ENCODE measurements at regions not wholly inside any gene's neighbourhood (a gene's known extent, or its start where the extent isn't known, plus 50 kb on each side); places are given as distances from the start of the nearest gene placed in this dataset.

DNA sequence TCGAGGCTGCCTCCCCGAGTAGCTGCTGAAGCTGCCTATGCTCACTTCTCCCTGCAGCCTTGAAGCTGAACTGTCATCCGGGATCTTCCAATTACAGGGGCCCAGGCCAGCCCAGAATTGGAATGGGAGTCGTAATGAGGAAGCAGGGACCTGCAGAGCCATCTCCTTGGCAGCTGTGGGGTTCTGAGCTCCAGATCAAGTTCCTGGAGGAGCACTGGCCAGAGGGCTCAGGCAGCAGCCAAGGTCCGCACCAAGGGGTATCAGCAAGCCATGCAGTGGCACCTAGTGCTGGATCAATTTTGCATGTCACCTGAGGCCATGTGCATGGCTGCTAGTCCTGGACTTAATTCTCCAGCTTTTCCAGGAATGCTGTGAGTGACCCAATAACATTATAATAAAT lies 163.2 kb upstream of the TSHZ2 start:
- no peaks in the 10 kb centered on the region for H3K9me3 ChIP-seq (ENCODE audit: low read depth, low read length)
- no peaks in the 10 kb centered on the region for H3K36me3 ChIP-seq (ENCODE audit: insufficient read depth, low read length)
- no peak overlapping the region for H3K4me3 ChIP-seq (ENCODE audit: insufficient read depth, low read length)
- no peaks in the 10 kb centered on the region for H3K79me2 ChIP-seq (ENCODE audit: insufficient read depth, low read length)
- no peaks in the 10 kb centered on the region for H3K4me1 ChIP-seq (ENCODE audit: insufficient read depth, low read length)
- no peak for DNase-seq (ENCODE audit: insufficient read length, low spot score, missing footprints)
- no peaks in the 10 kb centered on the region for H3K27me3 ChIP-seq (ENCODE audit: insufficient read depth, low read length)
- no peak overlapping the region for H3K4me2 ChIP-seq (ENCODE audit: insufficient read depth, low read length)
- no peaks in the 10 kb centered on the region for H4K20me1 ChIP-seq (ENCODE audit: insufficient read depth, low read length)
- H2AFZ ChIP-seq (ENCODE audit: low read length), result no peak overlapping the region
- TF ChIP-seq, protein P1, sequence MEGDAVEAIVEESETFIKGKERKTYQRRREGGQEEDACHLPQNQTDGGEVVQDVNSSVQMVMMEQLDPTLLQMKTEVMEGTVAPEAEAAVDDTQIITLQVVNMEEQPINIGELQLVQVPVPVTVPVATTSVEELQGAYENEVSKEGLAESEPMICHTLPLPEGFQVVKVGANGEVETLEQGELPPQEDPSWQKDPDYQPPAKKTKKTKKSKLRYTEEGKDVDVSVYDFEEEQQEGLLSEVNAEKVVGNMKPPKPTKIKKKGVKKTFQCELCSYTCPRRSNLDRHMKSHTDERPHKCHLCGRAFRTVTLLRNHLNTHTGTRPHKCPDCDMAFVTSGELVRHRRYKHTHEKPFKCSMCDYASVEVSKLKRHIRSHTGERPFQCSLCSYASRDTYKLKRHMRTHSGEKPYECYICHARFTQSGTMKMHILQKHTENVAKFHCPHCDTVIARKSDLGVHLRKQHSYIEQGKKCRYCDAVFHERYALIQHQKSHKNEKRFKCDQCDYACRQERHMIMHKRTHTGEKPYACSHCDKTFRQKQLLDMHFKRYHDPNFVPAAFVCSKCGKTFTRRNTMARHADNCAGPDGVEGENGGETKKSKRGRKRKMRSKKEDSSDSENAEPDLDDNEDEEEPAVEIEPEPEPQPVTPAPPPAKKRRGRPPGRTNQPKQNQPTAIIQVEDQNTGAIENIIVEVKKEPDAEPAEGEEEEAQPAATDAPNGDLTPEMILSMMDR (IDR thresholded peaks at IDR 0.05; ENCODE audit: extremely low read depth, low read depth, low read length), result no peak
- no peak overlapping the region for H3K27ac ChIP-seq (ENCODE audit: low read depth, low read length)

DNA sequence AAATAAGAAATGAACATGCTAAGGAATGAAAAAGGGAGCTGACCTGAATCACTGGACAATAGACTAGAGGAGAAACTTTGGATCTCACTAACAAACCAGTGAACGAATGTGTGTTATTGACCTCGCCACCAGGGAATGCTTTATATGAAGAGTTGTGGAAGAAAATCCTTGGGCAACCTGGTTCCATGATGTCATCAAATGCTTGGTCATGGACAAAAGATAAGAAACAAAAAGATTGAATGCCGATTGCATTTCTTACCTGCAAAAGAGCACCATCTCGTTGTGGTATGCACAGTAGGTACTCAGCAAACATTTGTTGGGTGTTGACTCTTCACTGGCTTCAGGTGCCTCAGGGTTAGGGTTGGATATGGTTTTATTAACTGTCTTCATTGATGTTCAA lies 165.2 kb upstream of the TSHZ2 start:
- Histone ChIP-seq H3K4me1 (ENCODE audit: insufficient read depth, low read length) (no peaks in the 10 kb centered on the region), H3K4me2 (ENCODE audit: insufficient read depth, low read length) (no peak overlapping the region), H3K36me3 (ENCODE audit: insufficient read depth, low read length) (no peaks in the 10 kb centered on the region), H3K4me3 (ENCODE audit: insufficient read depth, low read length) (no peak overlapping the region), H2AFZ (ENCODE audit: low read length) (no peak overlapping the region), H3K27me3 (ENCODE audit: insufficient read depth, low read length) (no peaks in the 10 kb centered on the region), H4K20me1 (ENCODE audit: insufficient read depth, low read length) (no peaks in the 10 kb centered on the region), H3K27ac (ENCODE audit: low read depth, low read length) (no peak overlapping the region), H3K79me2 (ENCODE audit: insufficient read depth, low read length) (no peaks in the 10 kb centered on the region), H3K9me3 (ENCODE audit: low read depth, low read length) (no peaks in the 10 kb centered on the region)
- TF ChIP-seq, protein P1 (IDR thresholded peaks at IDR 0.05; ENCODE audit: extremely low read depth, low read depth, low read length), result no peak
- no peak for DNase-seq (ENCODE audit: insufficient read length, low spot score, missing footprints)

DNA sequence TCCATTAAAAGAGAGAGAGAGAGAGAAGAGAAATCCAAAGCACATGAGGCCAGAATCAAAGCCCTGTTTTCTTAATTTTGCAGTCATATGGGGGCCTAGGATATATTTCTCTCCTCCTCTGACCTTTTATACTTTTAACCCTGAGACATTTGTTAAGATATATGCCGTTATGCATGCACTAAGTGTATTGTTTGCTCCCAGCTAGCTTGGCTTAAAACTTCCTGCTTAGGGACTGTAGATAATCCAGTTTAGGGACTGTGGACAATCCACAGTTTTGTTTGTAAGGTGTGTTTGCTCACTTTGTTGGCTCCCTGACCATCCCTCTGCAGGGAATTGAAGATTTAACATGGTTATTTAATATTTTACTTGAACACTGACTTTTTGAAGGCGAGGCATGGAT lies 166.3 kb upstream of the TSHZ2 start:
- no peaks in the 10 kb centered on the region for H3K4me1 ChIP-seq (ENCODE audit: insufficient read depth, low read length)
- no peak overlapping the region for H3K4me3 ChIP-seq (ENCODE audit: insufficient read depth, low read length)
- H4K20me1 ChIP-seq (ENCODE audit: insufficient read depth, low read length), result no peaks in the 10 kb centered on the region
- TF ChIP-seq, protein P1 (IDR thresholded peaks at IDR 0.05; ENCODE audit: extremely low read depth, low read depth, low read length), result no peak
- no peaks in the 10 kb centered on the region for H3K27me3 ChIP-seq (ENCODE audit: insufficient read depth, low read length)
- no peak overlapping the region for H3K4me2 ChIP-seq (ENCODE audit: insufficient read depth, low read length)
- H3K9me3 ChIP-seq (ENCODE audit: low read depth, low read length), result no peaks in the 10 kb centered on the region
- no peak overlapping the region for H3K27ac ChIP-seq (ENCODE audit: low read depth, low read length)
- no peak overlapping the region for H2AFZ ChIP-seq (ENCODE audit: low read length)
- DNase-seq (ENCODE audit: insufficient read length, low spot score, missing footprints), result no peak
- H3K36me3 ChIP-seq (ENCODE audit: insufficient read depth, low read length), result no peaks in the 10 kb centered on the region
- no peaks in the 10 kb centered on the region for H3K79me2 ChIP-seq (ENCODE audit: insufficient read depth, low read length)

DNA sequence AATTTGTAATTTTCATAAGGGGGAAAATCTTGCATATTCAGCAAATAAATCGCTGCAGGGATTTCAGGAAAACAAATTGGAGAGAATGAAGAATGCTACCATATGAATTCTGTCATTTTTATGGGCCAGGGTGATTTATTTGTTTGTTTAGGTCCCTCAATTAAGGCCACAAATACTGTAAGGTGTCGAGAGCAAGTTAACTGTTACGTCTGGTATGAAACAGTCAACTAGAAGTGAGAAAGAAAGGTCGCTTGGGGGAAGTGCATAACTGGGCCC lies 166.9 kb upstream of the TSHZ2 start:
- Histone ChIP-seq H3K4me2 (ENCODE audit: insufficient read depth, low read length) (no peak overlapping the region), H3K9me3 (ENCODE audit: low read depth, low read length) (no peaks in the 10 kb centered on the region), H3K27ac (ENCODE audit: low read depth, low read length) (no peak overlapping the region), H3K27me3 (ENCODE audit: insufficient read depth, low read length) (no peaks in the 10 kb centered on the region), H3K36me3 (ENCODE audit: insufficient read depth, low read length) (no peaks in the 10 kb centered on the region), H3K4me3 (ENCODE audit: insufficient read depth, low read length) (no peak overlapping the region), H3K79me2 (ENCODE audit: insufficient read depth, low read length) (no peaks in the 10 kb centered on the region), H3K4me1 (ENCODE audit: insufficient read depth, low read length) (no peaks in the 10 kb centered on the region), H2AFZ (ENCODE audit: low read length) (no peak overlapping the region), H4K20me1 (ENCODE audit: insufficient read depth, low read length) (no peaks in the 10 kb centered on the region)
- TF ChIP-seq, protein P1 (IDR thresholded peaks at IDR 0.05; ENCODE audit: extremely low read depth, low read depth, low read length), result no peak
- DNase-seq (ENCODE audit: insufficient read length, low spot score, missing footprints), result no peak

Measured in osteoblast (primary cell).